NCI-H2227 treated with DMSO at 0.1 percent for 48 hours (cell line): ENCODE measurements at regions not wholly inside any gene's neighbourhood (a gene's known extent, or its start where the extent isn't known, plus 50 kb on each side); places are given as distances from the start of the nearest gene placed in this dataset.

Source experiments
- DNase-seq: peaks from one replicate; lab custom pipeline; 2025; lab: John Stamatoyannopoulos, UW

DNA sequence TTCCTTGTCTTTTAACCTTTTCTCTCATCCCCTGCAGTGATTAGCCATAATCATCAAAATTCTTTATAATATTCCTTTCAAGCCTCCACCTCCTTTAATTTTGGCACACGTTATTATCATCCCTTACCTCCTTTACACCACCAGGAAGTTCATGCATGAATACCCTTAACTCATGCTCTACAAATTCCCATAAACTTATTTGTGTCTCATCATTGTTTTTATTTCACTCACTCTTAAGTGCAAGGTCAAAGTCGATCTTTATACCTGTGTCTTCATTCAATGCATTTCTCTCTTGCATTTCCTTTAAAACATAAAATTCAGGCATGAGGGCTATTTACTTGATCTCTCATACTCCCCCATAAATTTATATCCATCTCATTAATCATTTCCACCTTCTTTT lies 1064.6 kb upstream of the CADM2 start:
- no peak for DNase-seq

- DNase-seq = no peak
These were observed 1062.9 kb upstream of the CADM2 start for GRCh38 chr3:83895892-83896291.

GRCh38 chr3:83902787-83903533 lies 1055.8 kb upstream of the CADM2 start:
- no peak for DNase-seq

DNA sequence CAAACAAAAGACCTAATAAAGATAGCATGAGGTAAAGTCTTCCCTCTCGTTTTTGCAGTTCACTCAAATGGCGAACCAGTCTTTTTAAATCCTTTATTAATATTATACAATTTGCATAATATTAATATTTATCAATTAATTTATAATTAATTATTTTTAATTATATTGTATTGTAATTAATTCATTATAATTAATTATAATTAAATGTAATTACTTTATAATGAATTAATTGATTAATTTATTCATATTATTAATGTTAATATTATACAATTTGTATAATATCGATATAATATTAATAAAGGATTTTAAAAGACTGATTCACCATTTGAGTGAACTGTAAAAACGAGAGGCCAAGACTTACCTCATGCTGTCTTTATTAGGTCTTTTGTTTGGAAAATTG lies 1045.4 kb upstream of the CADM2 start:
- no peak for DNase-seq

- no peak for DNase-seq
These were observed 1032.5 kb upstream of the CADM2 start for GRCh38 chr3:83926291-83926690.

- no peak for DNase-seq
These were observed 1030.4 kb upstream of the CADM2 start for GRCh38 chr3:83928391-83928790.

DNA sequence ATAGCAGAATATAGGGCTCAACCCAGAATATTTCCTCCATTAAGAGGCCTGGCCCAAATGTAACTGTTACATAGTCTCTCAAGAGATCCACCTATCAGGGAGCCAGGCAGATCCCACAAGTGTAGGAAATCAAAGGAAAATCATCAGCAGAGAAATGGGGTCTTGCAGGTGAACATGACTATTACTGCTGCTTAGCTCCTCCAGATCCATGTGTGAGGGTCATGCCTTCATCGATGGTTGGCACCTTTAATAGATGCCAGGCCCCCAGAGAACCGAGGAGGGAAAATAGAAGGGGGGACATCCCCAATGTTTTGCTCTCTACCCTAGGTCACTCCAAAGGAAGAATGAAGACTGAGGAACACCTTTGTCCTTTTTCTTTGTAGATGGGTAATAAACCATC lies 1029.9 kb upstream of the CADM2 start:
- DNase-seq = no peak

- DNase-seq = no peak
These were observed 1024.4 kb upstream of the CADM2 start for GRCh38 chr3:83934192-83935021.

GRCh38 chr3:83938491-83938890 lies 1020.3 kb upstream of the CADM2 start:
- no peak for DNase-seq

- no peak for DNase-seq
These were observed 1016.6 kb upstream of the CADM2 start for GRCh38 chr3:83941990-83942745.

- no peak for DNase-seq
These were observed 1012.7 kb upstream of the CADM2 start for GRCh38 chr3:83946049-83946448.

DNA sequence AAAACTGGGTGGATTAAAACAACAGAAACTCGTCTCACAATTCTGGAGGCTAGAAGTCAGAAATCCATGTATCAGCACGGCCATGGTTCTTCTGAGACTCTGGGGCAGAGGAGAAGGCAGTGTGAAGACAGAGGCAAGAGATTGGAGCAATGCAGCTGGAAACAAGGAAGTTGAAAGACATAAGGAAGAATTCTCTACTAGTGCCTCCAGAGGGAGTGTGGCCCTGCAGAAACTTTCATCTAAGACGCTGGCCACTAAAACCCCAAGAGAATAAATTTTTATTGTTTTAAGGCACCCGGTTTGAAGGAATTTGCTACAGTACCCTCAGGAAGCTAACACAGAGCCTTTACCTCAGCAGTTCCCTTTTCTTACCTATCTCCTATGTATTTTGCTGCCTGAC lies 1012.2 kb upstream of the CADM2 start:
- DNase-seq = no peak

DNA sequence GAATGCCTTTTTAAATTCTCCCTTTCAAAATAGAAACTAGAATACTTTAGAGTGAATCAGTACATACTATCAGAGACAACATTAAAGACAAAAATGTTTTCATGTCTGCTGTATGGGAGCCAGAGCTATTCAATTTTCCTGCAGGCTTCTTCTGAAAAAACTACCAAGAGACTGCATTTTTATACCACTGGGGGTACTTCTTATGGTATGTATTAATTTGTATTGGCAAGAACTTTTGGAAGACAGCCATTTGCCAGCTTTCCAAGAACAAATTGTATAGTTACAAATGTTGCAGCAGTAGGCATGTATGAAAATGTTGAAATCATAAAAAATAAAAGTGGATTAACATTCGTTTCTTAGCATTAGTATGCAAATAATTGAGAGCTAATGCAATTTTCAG lies 1010.0 kb upstream of the CADM2 start:
- no peak for DNase-seq

DNA sequence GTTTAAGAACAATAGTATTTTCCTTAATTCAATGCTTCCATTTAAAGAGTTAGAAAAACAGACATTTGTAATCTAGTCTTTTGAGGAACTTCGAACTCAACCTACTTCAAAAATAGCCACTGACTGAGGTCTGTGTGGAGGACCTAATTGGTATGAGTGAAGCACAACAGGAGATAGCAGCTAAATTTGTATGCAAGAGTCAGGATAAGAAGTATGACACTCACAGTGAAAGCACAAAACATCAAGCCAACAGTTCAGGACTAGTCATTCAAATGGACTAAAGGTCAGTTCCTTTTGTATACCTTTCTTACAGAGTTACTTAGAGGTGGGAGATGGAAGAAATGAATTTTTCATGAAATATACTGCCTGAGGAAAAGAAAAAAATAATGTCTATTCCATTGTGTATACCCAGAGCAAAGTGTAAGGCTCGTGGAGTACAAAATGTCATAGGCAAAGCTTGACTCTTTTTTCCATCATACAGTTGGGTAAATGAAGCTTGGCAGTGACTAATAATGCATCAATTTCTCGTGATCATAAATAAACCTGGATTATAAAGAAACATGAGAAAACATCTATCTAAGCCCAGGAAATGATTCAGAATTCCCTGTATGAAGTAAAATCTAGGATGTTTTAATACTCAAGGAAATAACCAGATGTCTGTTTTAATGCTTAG lies 1005.2 kb upstream of the CADM2 start:
- DNase-seq = no peak

- no peak for DNase-seq
These were observed 1002.4 kb upstream of the CADM2 start for GRCh38 chr3:83956431-83956830.

- DNase-seq = no peak
These were observed 990.4 kb upstream of the CADM2 start for GRCh38 chr3:83968356-83968755.

- DNase-seq = no peak
These were observed 987.1 kb upstream of the CADM2 start for GRCh38 chr3:83971666-83972065.

DNA sequence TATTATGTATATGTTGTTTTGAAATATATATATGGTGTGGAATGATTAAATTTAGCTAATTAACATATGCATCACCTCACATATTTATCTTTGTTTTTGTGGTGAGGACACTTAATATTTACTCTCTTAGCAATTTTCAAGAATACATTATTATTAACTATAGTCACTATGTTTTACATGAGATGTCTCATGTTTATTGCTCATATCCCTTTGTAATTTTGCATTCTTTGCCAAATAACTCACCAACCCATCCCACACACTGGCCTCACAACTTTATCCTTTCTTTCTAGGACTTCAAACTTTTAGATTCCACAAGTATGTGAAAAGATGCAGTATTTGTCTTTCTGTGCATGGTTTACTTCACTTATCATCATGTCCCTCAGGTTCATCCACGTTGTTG lies 950.2 kb upstream of the CADM2 start:
- DNase-seq = no peak

DNA sequence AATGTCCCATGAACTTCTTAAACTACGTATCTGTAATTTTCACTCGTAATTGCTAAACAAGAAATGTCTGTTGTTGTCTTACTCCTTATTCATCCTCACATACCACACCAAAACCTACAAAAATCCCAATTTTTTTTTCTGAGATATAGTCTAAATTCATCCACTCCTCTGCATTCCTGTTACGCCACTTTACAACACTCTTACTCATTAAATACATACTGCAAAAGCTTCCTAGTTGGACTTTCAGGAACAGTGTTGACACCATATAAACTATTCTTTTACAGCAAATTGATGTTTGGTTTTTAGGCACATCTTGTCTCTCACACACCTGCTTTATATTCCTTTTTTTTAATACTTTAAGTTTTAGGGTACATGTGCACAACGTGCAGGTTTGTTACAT lies 934.9 kb upstream of the CADM2 start:
- no peak for DNase-seq

GRCh38 chr3:84039099-84039498 lies 919.7 kb upstream of the CADM2 start:
- DNase-seq = no peak

- no peak for DNase-seq
These were observed 916.2 kb upstream of the CADM2 start for GRCh38 chr3:84042399-84043106.

DNA sequence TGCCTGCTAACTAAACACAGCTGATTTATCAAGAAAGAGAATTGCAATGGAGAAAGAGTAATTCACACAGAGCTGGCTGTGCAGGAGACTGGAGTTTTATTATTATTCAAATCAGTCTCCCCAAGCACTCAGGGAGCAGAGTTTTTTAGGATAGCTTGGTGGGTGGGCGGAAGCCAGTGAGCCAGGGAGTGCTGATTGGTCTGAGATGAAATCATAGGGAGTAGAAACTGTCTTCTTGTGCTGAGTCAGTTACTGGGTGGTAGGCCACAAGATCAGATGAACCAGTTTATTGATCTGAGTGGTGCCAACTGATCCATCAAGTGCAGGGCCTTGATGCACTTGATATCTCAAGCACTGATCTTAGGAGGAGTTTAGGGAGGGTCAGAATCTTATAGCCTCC lies 891.9 kb upstream of the CADM2 start:
- no peak for DNase-seq
